A673 (cell line): ENCODE measurements at regions not wholly inside any gene's neighbourhood (a gene's known extent, or its start where the extent isn't known, plus 50 kb on each side); places are given as distances from the start of the nearest gene placed in this dataset.

ENCODE experiments used
- EZH2 ChIP-seq: fragments of 200-600 bp; sonication (generic); IDR thresholded peaks from 2 replicates; pipeline ENCODE4 v1.6.1; 2017; ENCODE audit warnings: borderline replicate concordance, low read depth, mild to moderate bottlenecking, mixed read lengths, antibody characterized with exemption, low read length; ENCODE audit not compliant: poor library complexity, severe bottlenecking
- TF ChIP-seq, protein P1 (sequence below): fragments of 300-800, 200-600 bp; sonication (generic); conservative IDR thresholded peaks from 2 replicates; pipeline ENCODE4 v1.5.1; 2017; ENCODE audit warnings: low read depth, mild to moderate bottlenecking, antibody characterized with exemption, low read length, moderate library complexity, mixed read lengths

DNA sequence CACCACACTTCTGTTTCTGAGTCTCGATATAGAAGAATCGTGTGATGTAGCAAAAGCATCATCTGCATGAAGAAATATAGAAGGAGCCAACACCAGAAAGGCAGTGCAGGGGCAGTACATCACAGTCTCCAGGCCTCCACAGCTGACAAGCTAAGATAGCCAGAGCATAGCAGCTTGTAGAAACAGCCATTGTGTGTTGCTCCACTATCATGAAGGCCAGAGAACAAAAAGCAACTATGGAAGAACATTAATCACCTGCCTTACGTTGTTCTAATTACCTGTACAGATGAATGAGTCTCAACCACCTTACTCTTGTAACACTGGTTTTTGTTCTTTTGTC, 129.0 kb downstream of the RND3 start:
- TF ChIP-seq, protein P1, sequence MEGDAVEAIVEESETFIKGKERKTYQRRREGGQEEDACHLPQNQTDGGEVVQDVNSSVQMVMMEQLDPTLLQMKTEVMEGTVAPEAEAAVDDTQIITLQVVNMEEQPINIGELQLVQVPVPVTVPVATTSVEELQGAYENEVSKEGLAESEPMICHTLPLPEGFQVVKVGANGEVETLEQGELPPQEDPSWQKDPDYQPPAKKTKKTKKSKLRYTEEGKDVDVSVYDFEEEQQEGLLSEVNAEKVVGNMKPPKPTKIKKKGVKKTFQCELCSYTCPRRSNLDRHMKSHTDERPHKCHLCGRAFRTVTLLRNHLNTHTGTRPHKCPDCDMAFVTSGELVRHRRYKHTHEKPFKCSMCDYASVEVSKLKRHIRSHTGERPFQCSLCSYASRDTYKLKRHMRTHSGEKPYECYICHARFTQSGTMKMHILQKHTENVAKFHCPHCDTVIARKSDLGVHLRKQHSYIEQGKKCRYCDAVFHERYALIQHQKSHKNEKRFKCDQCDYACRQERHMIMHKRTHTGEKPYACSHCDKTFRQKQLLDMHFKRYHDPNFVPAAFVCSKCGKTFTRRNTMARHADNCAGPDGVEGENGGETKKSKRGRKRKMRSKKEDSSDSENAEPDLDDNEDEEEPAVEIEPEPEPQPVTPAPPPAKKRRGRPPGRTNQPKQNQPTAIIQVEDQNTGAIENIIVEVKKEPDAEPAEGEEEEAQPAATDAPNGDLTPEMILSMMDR: no peak
- no peak for TF ChIP-seq EZH2
